SK-N-SH treated with all-trans-retinoic acid at 6 μM for 48 hours (cell line): ENCODE measurements at regions not wholly inside any gene's neighbourhood (a gene's known extent, or its start where the extent isn't known, plus 50 kb on each side); places are given as distances from the start of the nearest gene placed in this dataset.

Experiments used
- ARNTL ChIP-seq: fragments of 450-650 bp; formaldehyde crosslinking; IDR thresholded peaks from 2 replicates; pipeline ENCODE4 v1.5.0; 2020; ENCODE audit warnings: low read depth, mild to moderate bottlenecking, moderate library complexity, borderline replicate concordance
- BACH2 ChIP-seq: fragments of 250-450 bp; sonication (Bioruptor Pico); IDR thresholded peaks from 2 replicates; pipeline ENCODE4 v1.9.0; 2021; ENCODE audit warnings: mild to moderate bottlenecking, borderline replicate concordance
- CREB5 ChIP-seq: fragments of 250-450 bp; sonication (Bioruptor Pico); IDR thresholded peaks from 2 replicates; pipeline ENCODE4 v1.5.1; 2020; ENCODE audit warnings: low read depth, mild to moderate bottlenecking, moderate library complexity
- ESRRG ChIP-seq: fragments of 250-450 bp; sonication (Bioruptor Pico); IDR thresholded peaks from 2 replicates; pipeline ENCODE4 v1.6.1; 2021; ENCODE audit warnings: mild to moderate bottlenecking
- ISL1 ChIP-seq: fragments of 250-450 bp; sonication (Bioruptor Pico); IDR thresholded peaks from 2 replicates; pipeline ENCODE4 v2.1.2; 2022; ENCODE audit warnings: mild to moderate bottlenecking, moderate library complexity
- PPARA ChIP-seq: fragments of 250-450 bp; sonication (Bioruptor Pico); IDR thresholded peaks from 2 replicates; pipeline ENCODE4 v1.5.0; 2020; ENCODE audit warnings: mild to moderate bottlenecking, borderline replicate concordance
- RARB ChIP-seq: fragments of 250-450 bp; sonication (Bioruptor Pico); IDR thresholded peaks from 2 replicates; pipeline ENCODE4 v1.8.0; 2021; ENCODE audit warnings: mild to moderate bottlenecking, moderate library complexity
- SNAI2 ChIP-seq: fragments of 250-450 bp; sonication (Bioruptor Pico); IDR thresholded peaks from 2 replicates; pipeline ENCODE4 v1.5.0; 2020; ENCODE audit warnings: mild to moderate bottlenecking, moderate library complexity
- TOX ChIP-seq: fragments of 250-450 bp; sonication (Bioruptor Pico); IDR thresholded peaks from 2 replicates; pipeline ENCODE4 v1.8.0; 2021; ENCODE audit warnings: mild to moderate bottlenecking, moderate library complexity, borderline replicate concordance
- ZNF565 ChIP-seq: fragments of 450-650 bp; formaldehyde crosslinking; conservative IDR thresholded peaks from 2 replicates; pipeline ENCODE4 v1.5.0; 2020; ENCODE audit warnings: low read depth, mild to moderate bottlenecking, moderate library complexity
- ZNF8 ChIP-seq: fragments of 450-650 bp; formaldehyde crosslinking; IDR thresholded peaks from 2 replicates; pipeline ENCODE4 v1.5.0; 2020; ENCODE audit warnings: mild to moderate bottlenecking, moderate library complexity
- TF ChIP-seq, protein P1 (sequence below): fragments of 250-450 bp; sonication (Bioruptor Pico); IDR thresholded peaks from 2 replicates; pipeline ENCODE4 v1.8.0; 2020; ENCODE audit warnings: mild to moderate bottlenecking, moderate library complexity, borderline replicate concordance
- TF ChIP-seq, protein P2 (sequence below): fragments of 250-450 bp; sonication (Bioruptor Pico); IDR thresholded peaks from 2 replicates; pipeline ENCODE4 v1.5.0; 2020; ENCODE audit warnings: mild to moderate bottlenecking, moderate library complexity
- TF ChIP-seq, protein P3 (sequence below): fragments of 250-450 bp; sonication (Bioruptor Pico); IDR thresholded peaks from 2 replicates; pipeline ENCODE4 v1.5.1; 2021; ENCODE audit warnings: mild to moderate bottlenecking, moderate library complexity

GRCh38 chr19:29056535-29056934 lies 156.4 kb downstream of the UQCRFS1 start:
- TF ChIP-seq SNAI2 (CRISPR knock-in tag) (no peak), BACH2 (CRISPR knock-in tag) (no peak), ZNF565 (CRISPR knock-in tag) (no peak), ARNTL (CRISPR knock-in tag) (no peak), ESRRG (CRISPR knock-in tag) (no peak), PPARA (CRISPR knock-in tag) (no peak), ZNF8 (CRISPR knock-in tag) (no peak), TOX (no peak), RARB (CRISPR knock-in tag) (no peak), ISL1 (no peak), CREB5 (CRISPR knock-in tag) (no peak)
- TF ChIP-seq, protein P1, sequence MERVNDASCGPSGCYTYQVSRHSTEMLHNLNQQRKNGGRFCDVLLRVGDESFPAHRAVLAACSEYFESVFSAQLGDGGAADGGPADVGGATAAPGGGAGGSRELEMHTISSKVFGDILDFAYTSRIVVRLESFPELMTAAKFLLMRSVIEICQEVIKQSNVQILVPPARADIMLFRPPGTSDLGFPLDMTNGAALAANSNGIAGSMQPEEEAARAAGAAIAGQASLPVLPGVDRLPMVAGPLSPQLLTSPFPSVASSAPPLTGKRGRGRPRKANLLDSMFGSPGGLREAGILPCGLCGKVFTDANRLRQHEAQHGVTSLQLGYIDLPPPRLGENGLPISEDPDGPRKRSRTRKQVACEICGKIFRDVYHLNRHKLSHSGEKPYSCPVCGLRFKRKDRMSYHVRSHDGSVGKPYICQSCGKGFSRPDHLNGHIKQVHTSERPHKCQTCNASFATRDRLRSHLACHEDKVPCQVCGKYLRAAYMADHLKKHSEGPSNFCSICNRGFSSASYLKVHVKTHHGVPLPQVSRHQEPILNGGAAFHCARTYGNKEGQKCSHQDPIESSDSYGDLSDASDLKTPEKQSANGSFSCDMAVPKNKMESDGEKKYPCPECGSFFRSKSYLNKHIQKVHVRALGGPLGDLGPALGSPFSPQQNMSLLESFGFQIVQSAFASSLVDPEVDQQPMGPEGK, result no peak
- TF ChIP-seq, protein P2, sequence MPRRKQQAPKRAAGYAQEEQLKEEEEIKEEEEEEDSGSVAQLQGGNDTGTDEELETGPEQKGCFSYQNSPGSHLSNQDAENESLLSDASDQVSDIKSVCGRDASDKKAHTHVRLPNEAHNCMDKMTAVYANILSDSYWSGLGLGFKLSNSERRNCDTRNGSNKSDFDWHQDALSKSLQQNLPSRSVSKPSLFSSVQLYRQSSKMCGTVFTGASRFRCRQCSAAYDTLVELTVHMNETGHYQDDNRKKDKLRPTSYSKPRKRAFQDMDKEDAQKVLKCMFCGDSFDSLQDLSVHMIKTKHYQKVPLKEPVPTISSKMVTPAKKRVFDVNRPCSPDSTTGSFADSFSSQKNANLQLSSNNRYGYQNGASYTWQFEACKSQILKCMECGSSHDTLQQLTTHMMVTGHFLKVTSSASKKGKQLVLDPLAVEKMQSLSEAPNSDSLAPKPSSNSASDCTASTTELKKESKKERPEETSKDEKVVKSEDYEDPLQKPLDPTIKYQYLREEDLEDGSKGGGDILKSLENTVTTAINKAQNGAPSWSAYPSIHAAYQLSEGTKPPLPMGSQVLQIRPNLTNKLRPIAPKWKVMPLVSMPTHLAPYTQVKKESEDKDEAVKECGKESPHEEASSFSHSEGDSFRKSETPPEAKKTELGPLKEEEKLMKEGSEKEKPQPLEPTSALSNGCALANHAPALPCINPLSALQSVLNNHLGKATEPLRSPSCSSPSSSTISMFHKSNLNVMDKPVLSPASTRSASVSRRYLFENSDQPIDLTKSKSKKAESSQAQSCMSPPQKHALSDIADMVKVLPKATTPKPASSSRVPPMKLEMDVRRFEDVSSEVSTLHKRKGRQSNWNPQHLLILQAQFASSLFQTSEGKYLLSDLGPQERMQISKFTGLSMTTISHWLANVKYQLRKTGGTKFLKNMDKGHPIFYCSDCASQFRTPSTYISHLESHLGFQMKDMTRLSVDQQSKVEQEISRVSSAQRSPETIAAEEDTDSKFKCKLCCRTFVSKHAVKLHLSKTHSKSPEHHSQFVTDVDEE (CRISPR knock-in tag), result no peak
- TF ChIP-seq, protein P3, sequence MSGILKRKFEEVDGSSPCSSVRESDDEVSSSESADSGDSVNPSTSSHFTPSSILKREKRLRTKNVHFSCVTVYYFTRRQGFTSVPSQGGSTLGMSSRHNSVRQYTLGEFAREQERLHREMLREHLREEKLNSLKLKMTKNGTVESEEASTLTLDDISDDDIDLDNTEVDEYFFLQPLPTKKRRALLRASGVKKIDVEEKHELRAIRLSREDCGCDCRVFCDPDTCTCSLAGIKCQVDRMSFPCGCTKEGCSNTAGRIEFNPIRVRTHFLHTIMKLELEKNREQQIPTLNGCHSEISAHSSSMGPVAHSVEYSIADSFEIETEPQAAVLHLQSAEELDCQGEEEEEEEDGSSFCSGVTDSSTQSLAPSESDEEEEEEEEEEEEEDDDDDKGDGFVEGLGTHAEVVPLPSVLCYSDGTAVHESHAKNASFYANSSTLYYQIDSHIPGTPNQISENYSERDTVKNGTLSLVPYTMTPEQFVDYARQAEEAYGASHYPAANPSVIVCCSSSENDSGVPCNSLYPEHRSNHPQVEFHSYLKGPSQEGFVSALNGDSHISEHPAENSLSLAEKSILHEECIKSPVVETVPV (CRISPR knock-in tag), result no peak
